HG02943 (cell line): ENCODE measurements at regions not wholly inside any gene's neighbourhood (a gene's known extent, or its start where the extent isn't known, plus 50 kb on each side); places are given as distances from the start of the nearest gene placed in this dataset.
"Not testable (repeated sequence)": the region's sequence is repeated elsewhere in the genome, so short reads cannot be mapped to it uniquely, and the experiment has no call there.

Experiments used
- ATAC-seq: cut with Tn5 transposase; IDR thresholded peaks from one replicate; pipeline ENCODE4 v1.9.1; 2021; ENCODE audit warnings: mild to moderate bottlenecking, low read depth, moderate library complexity; ENCODE audit not compliant: unreplicated experiment

- ATAC-seq: peak; percentile 60
Observed at GRCh38 chr6:135129136-135129856, 51.8 kb upstream of the MYB start.

DNA sequence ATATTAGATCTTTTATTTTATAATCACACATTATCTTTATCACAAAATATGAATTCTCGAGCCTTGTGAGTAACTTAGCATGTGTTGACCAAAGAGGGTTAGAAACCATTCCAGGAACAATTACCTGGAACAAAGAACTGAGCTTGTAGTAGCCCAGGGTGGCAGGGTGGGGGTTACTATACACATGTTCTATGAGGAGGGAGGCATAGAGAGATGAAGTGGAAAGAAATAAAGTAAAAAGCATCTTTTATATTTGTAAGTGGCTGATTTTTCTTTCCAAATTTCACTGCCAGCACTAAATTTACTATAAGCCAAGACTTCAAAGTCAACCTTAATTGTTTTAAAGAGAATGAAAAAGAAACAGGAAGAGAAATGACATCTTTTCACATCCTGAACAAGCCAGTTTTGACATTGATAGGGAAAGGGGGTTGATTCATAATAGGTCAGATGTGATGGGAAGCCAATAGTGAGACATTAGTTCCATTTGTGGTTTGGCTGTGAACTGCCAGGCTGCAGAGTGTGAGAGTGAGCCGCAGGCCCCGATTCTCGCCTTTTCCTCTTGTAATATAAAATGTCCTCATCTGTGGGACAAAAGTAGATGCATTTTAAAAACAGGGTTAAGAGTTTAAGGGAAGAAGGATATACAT is 52.7 kb upstream of the MYB start:
- peak; percentile 80 for ATAC-seq

- no peak for ATAC-seq
Observed at GRCh38 chr6:135126729-135127128, 54.4 kb upstream of the MYB start.

DNA sequence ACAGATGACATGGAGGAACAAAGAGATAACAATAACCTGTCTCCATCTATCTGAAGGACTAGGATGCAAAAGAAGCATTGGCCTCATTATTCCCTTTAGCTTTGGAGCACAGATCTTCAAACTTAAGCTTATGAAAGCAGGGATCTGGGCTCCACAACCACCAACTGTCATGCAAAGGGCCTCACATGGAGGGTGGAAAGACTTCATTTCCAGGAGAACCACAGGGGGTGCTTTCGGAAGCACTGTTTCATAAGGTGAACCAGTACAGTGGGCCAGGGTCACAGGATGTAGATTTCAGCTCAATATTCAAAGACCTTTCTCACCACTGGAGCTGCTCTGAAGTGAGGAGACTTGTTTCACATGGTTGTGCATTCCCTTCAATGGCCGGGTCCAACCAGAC is 55.1 kb upstream of the MYB start:
- no peak for ATAC-seq

DNA sequence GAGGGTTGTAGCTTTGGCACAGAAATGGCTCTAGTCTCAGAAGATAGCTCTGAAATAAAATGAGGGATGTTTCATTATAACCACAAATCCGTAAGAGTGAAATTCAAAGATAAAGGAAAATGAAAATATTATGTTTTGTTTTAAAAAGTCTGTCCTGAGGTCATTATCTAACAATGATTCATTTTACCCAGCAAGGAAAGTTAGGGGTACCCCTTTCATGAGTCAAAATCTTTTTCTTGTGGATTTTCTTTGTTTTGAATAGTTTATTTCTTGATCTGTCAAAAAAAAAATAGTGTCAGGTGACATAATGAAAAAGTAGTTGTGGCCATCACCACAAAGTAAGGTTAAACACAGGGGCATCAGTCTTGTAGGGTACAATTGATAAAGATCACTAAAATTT is 59.7 kb upstream of the MYB start:
- no peak for ATAC-seq

DNA sequence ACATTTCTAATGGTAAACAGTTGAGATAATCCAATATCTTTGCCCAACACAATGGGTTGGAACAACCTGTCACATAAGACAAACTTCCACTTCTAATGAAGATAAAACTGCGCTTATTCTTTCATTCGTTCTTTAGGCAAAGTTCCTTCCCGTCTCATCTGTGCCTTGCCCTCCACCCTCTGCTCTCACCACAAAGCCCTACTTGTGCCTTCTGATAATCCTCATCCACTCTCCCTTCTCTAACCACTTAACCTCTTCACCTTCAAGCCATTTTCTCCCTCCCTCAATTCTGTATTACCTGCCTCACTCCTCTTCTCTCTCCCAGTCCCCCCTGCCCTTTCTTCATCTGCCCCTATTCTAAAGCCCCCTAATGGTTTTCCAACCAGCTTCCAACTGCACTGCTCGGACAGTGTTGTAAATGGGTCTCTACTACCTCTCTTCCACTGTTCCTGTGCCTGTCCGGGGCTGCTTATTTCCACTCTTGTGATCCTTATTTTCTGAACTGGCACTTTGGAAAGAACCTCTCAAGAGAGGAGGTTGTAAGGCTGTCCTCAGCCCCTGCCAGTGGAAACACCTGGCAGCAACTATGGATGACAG is 62.9 kb upstream of the MYB start:
- no peak for ATAC-seq

DNA sequence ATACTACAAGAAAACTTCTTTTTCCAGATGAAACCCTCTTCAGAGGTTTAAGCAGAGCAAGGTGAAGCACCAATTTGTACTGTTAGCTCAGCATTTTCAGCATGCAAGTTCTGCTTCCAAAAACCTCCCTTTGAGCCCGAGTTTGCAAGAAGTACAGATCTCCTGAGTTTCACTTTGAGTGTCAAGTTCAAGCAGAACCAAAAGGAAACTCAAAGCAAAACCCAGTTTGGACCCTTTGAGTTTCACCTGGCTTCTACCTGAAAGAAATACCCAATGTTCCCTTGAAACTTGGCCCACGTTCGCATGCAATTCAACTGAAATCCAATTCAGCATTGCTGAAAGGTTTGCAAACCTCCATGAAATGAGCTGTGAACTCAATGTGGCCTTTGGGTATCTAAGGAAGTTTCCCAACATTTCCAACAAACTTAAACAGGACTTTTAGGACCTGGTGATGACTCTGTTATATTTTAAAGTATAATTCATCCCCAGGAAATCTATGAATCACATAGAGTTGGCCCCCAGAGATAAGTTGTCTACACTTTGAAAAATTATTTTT is 62.9 kb upstream of the HBS1L start:
- no peak for ATAC-seq

GRCh38 chr6:135116571-135116970 is 61.9 kb upstream of the HBS1L start:
- no peak for ATAC-seq

DNA sequence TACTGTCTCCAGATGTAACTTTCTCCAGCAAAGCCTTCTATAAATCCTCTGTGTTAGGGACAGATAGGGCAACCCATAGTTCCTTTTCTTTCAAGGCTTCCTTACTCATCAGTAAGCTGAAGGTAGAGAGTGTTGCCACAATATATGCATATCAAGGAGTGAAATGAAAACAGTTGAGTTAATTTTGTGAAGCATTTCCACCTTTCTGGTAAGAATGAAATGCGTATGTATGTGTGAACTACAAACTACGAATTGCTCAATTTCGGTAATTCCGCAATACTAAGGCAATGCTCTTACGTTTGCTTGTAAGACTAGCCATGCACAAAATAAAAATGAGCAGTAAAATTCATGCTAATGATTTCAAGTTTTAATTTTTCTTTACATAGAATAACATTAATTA is 61.2 kb upstream of the HBS1L start:
- ATAC-seq: no peak

- ATAC-seq: no peak
Observed at GRCh38 chr6:135115411-135115810, 60.8 kb upstream of the HBS1L start.

- no peak for ATAC-seq
Observed at GRCh38 chr6:135114355-135115145, 59.9 kb upstream of the HBS1L start.

DNA sequence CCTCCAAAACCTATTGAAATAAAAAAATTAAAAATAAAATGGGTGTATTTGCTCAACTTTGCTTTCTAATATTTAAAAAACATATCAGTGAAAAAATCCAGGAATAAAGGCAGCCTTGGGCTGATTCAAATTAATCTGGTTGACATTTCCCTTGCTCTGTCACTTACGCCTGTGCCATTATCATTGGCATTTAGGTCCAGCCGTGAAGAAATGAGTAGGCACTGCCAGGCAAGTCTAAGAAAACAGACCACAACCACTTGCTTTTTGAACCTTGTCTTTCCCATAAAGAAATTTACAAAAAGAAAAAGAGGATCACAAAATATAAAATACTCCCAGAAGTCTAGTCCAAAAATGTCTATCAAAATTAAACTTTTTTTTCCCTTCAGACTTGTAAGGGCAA is 59.2 kb upstream of the HBS1L start:
- no peak for ATAC-seq

DNA sequence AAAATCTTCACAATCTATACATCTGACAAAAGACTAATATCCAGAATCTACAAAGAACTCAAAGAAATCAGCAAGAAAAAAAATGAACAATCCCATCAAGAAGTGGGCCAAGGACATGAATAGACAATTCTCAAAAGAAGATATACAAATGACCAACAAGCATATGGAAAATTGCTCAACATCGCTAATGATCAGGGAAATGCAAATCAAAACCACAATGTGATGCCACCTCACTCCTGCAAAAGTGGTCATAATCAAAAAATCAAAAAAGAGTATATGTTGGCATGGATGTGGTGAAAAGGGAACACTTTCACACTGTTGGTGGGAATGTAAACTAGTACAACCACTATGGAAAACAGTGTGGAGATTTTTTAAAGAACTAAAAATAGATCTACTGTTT is 58.3 kb upstream of the HBS1L start:
- ATAC-seq: not testable (repeated sequence)

GRCh38 chr6:135110261-135110781 is 55.7 kb upstream of the HBS1L start:
- not testable (repeated sequence) for ATAC-seq

DNA sequence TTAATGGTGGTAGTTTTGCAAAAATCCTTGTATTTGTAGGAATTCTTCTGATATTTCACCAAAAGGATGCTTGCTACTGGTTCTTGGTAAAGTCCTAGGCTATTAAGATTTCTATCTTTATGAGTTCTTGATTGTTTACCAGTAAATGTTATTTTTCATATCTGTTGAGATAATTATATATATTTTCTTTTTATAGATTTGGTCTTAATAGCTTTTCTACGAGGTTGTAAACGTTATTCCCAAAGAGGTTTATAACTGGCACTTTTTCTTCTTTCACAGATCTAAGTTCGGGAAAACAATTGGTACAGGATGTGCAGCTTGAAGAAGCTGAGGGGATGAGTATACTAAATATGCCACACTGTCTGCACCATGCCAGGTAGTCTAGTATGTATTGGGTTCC is 55.1 kb upstream of the HBS1L start:
- ATAC-seq: no peak

DNA sequence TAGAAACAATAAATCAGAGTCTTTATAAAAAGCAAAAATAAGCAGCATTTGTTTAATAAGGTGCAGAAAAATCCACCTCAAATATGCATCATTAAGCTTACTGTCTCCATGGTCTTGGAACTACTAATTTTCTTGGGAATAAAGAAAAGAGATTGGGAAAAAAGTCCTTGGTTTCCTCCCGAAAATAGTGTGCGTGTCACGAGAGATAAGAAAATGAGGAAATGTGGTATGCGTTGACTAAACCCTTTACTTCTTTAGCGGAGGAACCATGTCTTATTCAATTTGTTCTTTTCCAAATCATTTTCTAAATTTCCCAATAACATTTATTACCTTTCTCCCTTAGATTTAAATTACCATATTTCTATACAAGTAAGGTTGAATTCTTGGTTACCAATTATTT is 54.1 kb upstream of the HBS1L start:
- ATAC-seq: no peak

DNA sequence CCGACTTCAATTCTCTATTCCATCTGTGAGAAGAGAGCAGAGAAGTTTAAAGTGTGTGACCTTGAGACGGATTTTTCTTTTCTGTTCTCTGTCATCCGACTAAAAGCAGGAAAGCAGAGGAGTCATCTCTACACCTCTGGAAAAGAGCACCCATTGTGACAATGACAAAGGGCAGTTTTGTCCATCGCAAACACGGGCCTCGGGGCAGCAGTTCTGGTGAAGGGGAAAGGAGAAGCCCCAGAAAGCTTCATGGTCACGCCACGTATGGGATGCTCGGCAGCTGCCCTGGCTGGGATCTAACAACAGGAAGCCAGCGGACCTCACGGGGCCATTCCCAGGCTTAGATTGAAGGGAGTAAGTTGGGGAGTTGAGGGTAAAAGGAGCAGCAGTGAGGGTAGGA is 52.0 kb upstream of the HBS1L start:
- no peak for ATAC-seq

GRCh38 chr6:135105710-135106109 is 51.1 kb upstream of the HBS1L start:
- no peak for ATAC-seq

DNA sequence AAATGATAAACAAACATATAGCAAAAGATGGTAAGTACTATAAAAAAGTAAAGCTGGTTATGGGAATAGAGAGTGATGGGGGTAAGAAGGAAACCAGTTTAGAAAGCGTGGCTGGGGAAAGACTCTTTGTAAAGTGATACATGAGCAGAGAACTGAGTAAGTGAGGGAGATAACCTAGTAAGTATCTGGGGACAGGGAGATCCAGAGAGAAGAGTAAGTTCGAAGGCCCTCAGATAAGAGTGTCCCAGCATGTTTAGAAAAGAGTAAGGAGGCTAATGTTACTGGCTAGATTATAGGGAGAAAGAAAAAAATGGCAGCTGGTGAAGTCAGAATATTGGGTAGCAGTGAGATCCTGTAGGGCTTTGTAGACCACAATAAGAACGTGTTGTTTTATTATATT is 50.7 kb upstream of the HBS1L start:
- ATAC-seq: no peak
